ENCODE measurements at regions not wholly inside any gene's neighbourhood (a gene's known extent, or its start where the extent isn't known, plus 50 kb on each side); places are given as distances from the start of the nearest gene placed in this dataset.

- H4K91ac ChIP-seq (ENCODE audit: insufficient read length, low read depth, low read length), result no peak overlapping the region
- H3K9ac ChIP-seq (ENCODE audit: extremely low read depth, insufficient read length, low read length), result no peak overlapping the region
- H4K5ac ChIP-seq (ENCODE audit: insufficient read length, low read depth, low read length), result no peak overlapping the region
- H3K36me3 Mint-ChIP-seq (ENCODE audit: insufficient read depth in 1 of 3, low read depth in 3 of 3), result no peaks in the 10 kb centered on the region
- no peaks in the 10 kb centered on the region for H4K20me1 ChIP-seq (ENCODE audit: control insufficient read depth, insufficient read depth, insufficient read length)
- H3K4me3 Mint-ChIP-seq, result no peak overlapping the region
- no peak overlapping the region for H3K27ac ChIP-seq (ENCODE audit: insufficient read length, low read depth, low read length)
- H2AK5ac ChIP-seq (ENCODE audit: insufficient read length, low read length), result no peak overlapping the region
- no peak overlapping the region for H3K18ac ChIP-seq (ENCODE audit: insufficient read length, low read depth, low read length)
- TF ChIP-seq CTCF (conservative IDR thresholded peaks at IDR 0.05), result no peak
- no peak overlapping the region for H3K23ac ChIP-seq (ENCODE audit: insufficient read length, low read depth, low read length)
- H3K4me1 ChIP-seq (ENCODE audit: insufficient read depth, low read length), result no peaks in the 10 kb centered on the region
- no peak overlapping the region for H2BK5ac ChIP-seq (ENCODE audit: insufficient read length, low read length)
- no peaks in the 10 kb centered on the region for H3K9me3 Mint-ChIP-seq
- no CpG with 5 or more reads among the region's 1 CpG for WGBS (ENCODE audit: extremely low coverage, insufficient read length, low lambda C conversion rate)
- no peak overlapping the region for H3K27ac Mint-ChIP-seq
- no peak overlapping the region for H4K8ac ChIP-seq (replicated peaks; ENCODE audit: insufficient read length, low read depth, low read length)
- H2BK12ac ChIP-seq (ENCODE audit: insufficient read length, low read depth, low read length), result no peak overlapping the region
- H3K79me2 ChIP-seq (ENCODE audit: insufficient read depth, low read length), result no peaks in the 10 kb centered on the region
- DNase-seq, result no peak
- H2BK15ac ChIP-seq (ENCODE audit: low read depth, low read length), result no peak overlapping the region
- no peaks in the 10 kb centered on the region for H3K4me1 Mint-ChIP-seq
- H3K27me3 ChIP-seq (ENCODE audit: insufficient read depth, low read length), result no peaks in the 10 kb centered on the region
- H3K4ac ChIP-seq (ENCODE audit: low read depth, low read length), result no peak overlapping the region
- H3K23me2 ChIP-seq (ENCODE audit: insufficient read length, low read depth, low read length, poor library complexity, severe bottlenecking), result no peaks in the 10 kb centered on the region
- H3T11ph ChIP-seq (ENCODE audit: low read length), result no peak overlapping the region
- no peak overlapping the region for H2BK120ac ChIP-seq (ENCODE audit: low read depth, low read length, poor library complexity, severe bottlenecking)
- no peak overlapping the region for H3K4me2 ChIP-seq (ENCODE audit: insufficient read depth, insufficient read length, low read length)
- no peaks in the 10 kb centered on the region for H3K79me1 ChIP-seq (ENCODE audit: insufficient read depth, low read depth, low read length, poor library complexity, severe bottlenecking)
- H3K9me3 ChIP-seq (ENCODE audit: control insufficient read depth, low read depth, low read length), result no peaks in the 10 kb centered on the region
- no peak overlapping the region for H3K14ac ChIP-seq (ENCODE audit: insufficient read depth, low read length)
- no peaks in the 10 kb centered on the region for H3K27me3 Mint-ChIP-seq (ENCODE audit: low read depth)
- no peak overlapping the region for H2BK20ac ChIP-seq (ENCODE audit: low read depth, low read length, poor library complexity, severe bottlenecking)
- no peak overlapping the region for H3K56ac ChIP-seq (ENCODE audit: insufficient read length, low read depth, low read length)
- no peak overlapping the region for H2AFZ ChIP-seq (ENCODE audit: low read length)
Measured at GRCh38 chr18:56196495-56197225, 441.7 kb downstream of the TXNL1 start.
